ENCODE measurements at regions not wholly inside any gene's neighbourhood (a gene's known extent, or its start where the extent isn't known, plus 50 kb on each side); places are given as distances from the start of the nearest gene placed in this dataset.

DNA sequence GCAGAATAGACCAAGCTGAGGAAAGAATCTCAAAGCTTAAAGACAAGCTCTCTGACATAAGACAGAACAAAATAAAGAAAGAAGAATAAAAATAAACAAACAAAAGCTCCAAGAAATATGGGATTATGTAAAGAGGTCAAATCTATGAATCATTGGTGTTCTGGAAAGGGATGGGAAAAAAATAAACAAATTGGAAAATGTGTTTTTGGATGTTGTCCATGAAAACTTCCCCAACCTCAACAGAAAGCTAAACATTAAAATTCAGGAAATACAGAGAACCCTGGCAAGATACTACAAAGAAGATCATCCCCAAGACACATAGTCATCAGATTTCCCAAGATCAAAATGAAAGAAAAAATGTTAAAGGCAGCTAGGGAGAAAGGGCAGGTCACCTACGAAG is 662.0 kb upstream of the CDH18 start:
- Histone ChIP-seq H3K4me3 (ENCODE audit: severe bottlenecking) (no peak overlapping the region), H3K27me3 (ENCODE audit: insufficient read depth, poor library complexity, severe bottlenecking) (no peaks in the 10 kb centered on the region), H3K27ac (ENCODE audit: poor library complexity, severe bottlenecking) (no peak overlapping the region), H3K9me3 (ENCODE audit: severe bottlenecking) (no peaks in the 10 kb centered on the region), H3K36me3 (ENCODE audit: low read depth) (no peaks in the 10 kb centered on the region), H3K4me1 (ENCODE audit: insufficient read depth, poor library complexity, severe bottlenecking) (no peaks in the 10 kb centered on the region)
- no peak for ATAC-seq (ENCODE audit: low read depth)
- no peak for TF ChIP-seq CTCF (IDR thresholded peaks at IDR 0.05; ENCODE audit: poor library complexity, severe bottlenecking)
- DNase-seq (ENCODE audit: low spot score), result no peak

DNA sequence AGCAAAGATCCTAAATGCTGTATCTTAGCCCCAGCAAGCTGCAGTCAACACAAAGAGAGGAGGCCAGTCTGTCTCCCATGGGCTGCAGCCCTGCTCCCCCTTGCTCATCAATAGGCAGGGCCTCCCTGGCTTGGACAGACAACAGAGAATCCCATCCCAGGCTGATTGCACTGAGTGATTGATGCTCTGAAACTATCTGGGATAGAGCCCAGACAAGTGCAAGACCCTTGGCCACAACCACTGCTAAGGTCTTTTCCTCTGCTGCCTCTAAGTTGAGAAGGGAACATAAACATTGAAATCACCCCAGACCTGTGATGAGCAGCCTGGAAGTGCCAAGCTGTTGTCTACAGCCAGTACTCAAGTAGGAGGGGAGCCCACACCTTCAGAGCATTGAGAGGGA is 661.0 kb upstream of the CDH18 start:
- no peak for TF ChIP-seq CTCF (IDR thresholded peaks at IDR 0.05; ENCODE audit: poor library complexity, severe bottlenecking)
- H3K9me3 ChIP-seq (ENCODE audit: severe bottlenecking), result no peaks in the 10 kb centered on the region
- no peak overlapping the region for H3K4me3 ChIP-seq (ENCODE audit: severe bottlenecking)
- no peaks in the 10 kb centered on the region for H3K27me3 ChIP-seq (ENCODE audit: insufficient read depth, poor library complexity, severe bottlenecking)
- ATAC-seq (ENCODE audit: low read depth), result no peak
- no peak for DNase-seq (ENCODE audit: low spot score)
- H3K36me3 ChIP-seq (ENCODE audit: low read depth), result no peaks in the 10 kb centered on the region
- H3K27ac ChIP-seq (ENCODE audit: poor library complexity, severe bottlenecking), result no peak overlapping the region
- H3K4me1 ChIP-seq (ENCODE audit: insufficient read depth, poor library complexity, severe bottlenecking), result no peaks in the 10 kb centered on the region

- H3K4me3 ChIP-seq (ENCODE audit: severe bottlenecking), result no peak overlapping the region
- TF ChIP-seq CTCF (IDR thresholded peaks at IDR 0.05; ENCODE audit: poor library complexity, severe bottlenecking), result no peak
- peaks cover 6% of the 10 kb centered on the region for H3K4me1 ChIP-seq (ENCODE audit: insufficient read depth, poor library complexity, severe bottlenecking)
- H3K27ac ChIP-seq (ENCODE audit: poor library complexity, severe bottlenecking), result no peak overlapping the region
- H3K27me3 ChIP-seq (ENCODE audit: insufficient read depth, poor library complexity, severe bottlenecking), result no peaks in the 10 kb centered on the region
- DNase-seq (ENCODE audit: low spot score), result no peak
- H3K9me3 ChIP-seq (ENCODE audit: severe bottlenecking), result no peaks in the 10 kb centered on the region
- no peaks in the 10 kb centered on the region for H3K36me3 ChIP-seq (ENCODE audit: low read depth)
- peak; percentile 54; the same call in 2 of the 3 replicates for ATAC-seq (ENCODE audit: low read depth)
Observed at GRCh38 chr5:20636686-20637085, 648.7 kb upstream of the CDH18 start.

GRCh38 chr5:20619591-20619990 is 631.6 kb upstream of the CDH18 start:
- H3K4me1 ChIP-seq (ENCODE audit: insufficient read depth, poor library complexity, severe bottlenecking), result no peaks in the 10 kb centered on the region

GRCh38 chr5:20618340-20618739 is 630.3 kb upstream of the CDH18 start:
- Histone ChIP-seq H3K27me3 (ENCODE audit: insufficient read depth, poor library complexity, severe bottlenecking) (no peaks in the 10 kb centered on the region), H3K4me3 (ENCODE audit: severe bottlenecking) (no peak overlapping the region), H3K36me3 (ENCODE audit: low read depth) (no peaks in the 10 kb centered on the region), H3K9me3 (ENCODE audit: severe bottlenecking) (no peaks in the 10 kb centered on the region), H3K27ac (ENCODE audit: poor library complexity, severe bottlenecking) (no peak overlapping the region), H3K4me1 (ENCODE audit: insufficient read depth, poor library complexity, severe bottlenecking) (no peaks in the 10 kb centered on the region)
- TF ChIP-seq CTCF (IDR thresholded peaks at IDR 0.05; ENCODE audit: poor library complexity, severe bottlenecking), result no peak
- ATAC-seq (ENCODE audit: low read depth), result no peak
- DNase-seq (ENCODE audit: low spot score), result no peak

More at GRCh38 chr5:20619591-20619990, 631.6 kb upstream of the CDH18 start:
- no peak for TF ChIP-seq CTCF (IDR thresholded peaks at IDR 0.05; ENCODE audit: poor library complexity, severe bottlenecking)
- no peaks in the 10 kb centered on the region for H3K27me3 ChIP-seq (ENCODE audit: insufficient read depth, poor library complexity, severe bottlenecking)
- no peak overlapping the region for H3K27ac ChIP-seq (ENCODE audit: poor library complexity, severe bottlenecking)
- no peak overlapping the region for H3K4me3 ChIP-seq (ENCODE audit: severe bottlenecking)
- ATAC-seq (ENCODE audit: low read depth) (no peak), DNase-seq (ENCODE audit: low spot score) (no peak)
- H3K36me3 ChIP-seq (ENCODE audit: low read depth), result no peaks in the 10 kb centered on the region
- H3K9me3 ChIP-seq (ENCODE audit: severe bottlenecking), result no peaks in the 10 kb centered on the region

Data from RWPE2 (cell line).